Mesothelial cell of epicardium (in vitro differentiated cells): ENCODE measurements at regions not wholly inside any gene's neighbourhood (a gene's known extent, or its start where the extent isn't known, plus 50 kb on each side); places are given as distances from the start of the nearest gene placed in this dataset.

Source experiments
- DNase-seq, 2 experiments: peaks; one replicate each; pipeline ENCODE4 v3.0.0; 2021; ENCODE audit warnings: low spot score in 2 of 2; ENCODE audit not compliant: unreplicated experiment in 2 of 2
- H3K27ac Mint-ChIP-seq: 2 replicates; pipeline ENCODE4 v1.8.0; 2021; ENCODE audit warnings: mixed read lengths
- H3K27me3 Mint-ChIP-seq: 2 replicates; pipeline ENCODE4 v1.8.0; 2021; ENCODE audit warnings: low read depth, mixed read lengths
- H3K36me3 Mint-ChIP-seq: 2 replicates; pipeline ENCODE4 v1.8.0; 2021; ENCODE audit warnings: mixed read lengths
- H3K4me1 Mint-ChIP-seq: 2 replicates; pipeline ENCODE4 v1.8.0; 2021; ENCODE audit warnings: mixed read lengths
- H3K4me3 Mint-ChIP-seq: 2 replicates; pipeline ENCODE4 v1.8.0; 2021; ENCODE audit warnings: mild to moderate bottlenecking, moderate library complexity, mixed read lengths
- H3K9me3 Mint-ChIP-seq: 2 replicates; pipeline ENCODE4 v1.8.0; 2021; ENCODE audit warnings: mixed read lengths
- TF ChIP-seq, protein P1 (sequence below): fragments of 200-600 bp; sonication (generic); IDR thresholded peaks from one replicate; pipeline ENCODE4 v1.5.0; 2021; ENCODE audit warnings: antibody characterized with exemption; ENCODE audit not compliant: unreplicated experiment

DNA sequence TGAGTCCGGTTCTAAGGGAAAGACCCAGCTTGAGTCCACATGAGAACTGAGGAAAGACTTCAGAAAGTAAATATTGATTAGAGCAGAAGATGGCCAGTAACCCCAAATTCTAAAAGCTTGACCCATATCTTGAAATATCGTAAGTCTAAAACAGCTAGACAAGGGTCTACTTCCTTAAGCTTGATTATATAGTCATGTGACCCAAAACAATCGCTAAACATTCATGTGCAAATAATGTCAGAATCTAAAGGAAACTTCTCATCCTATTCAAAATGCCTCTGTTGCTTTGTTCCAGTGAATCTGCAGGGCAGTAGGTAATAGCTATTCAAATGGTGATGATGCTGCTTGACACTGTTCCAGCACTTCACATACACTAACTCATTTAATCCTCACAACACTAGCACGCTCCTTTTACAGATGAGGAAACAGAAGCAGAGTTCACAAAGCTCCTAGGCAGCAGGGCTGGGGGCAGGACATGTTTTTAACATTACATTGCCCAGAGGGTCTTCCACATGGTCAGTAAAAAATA, 52.6 kb downstream of the TCF20 start:
- H3K9me3 Mint-ChIP-seq = no peaks in the 10 kb centered on the region
- H3K4me1 Mint-ChIP-seq = peaks cover 13% of the 10 kb centered on the region
- H3K27ac Mint-ChIP-seq = peak overlapping the region; percentile 40
- no peak for DNase-seq
- H3K27me3 Mint-ChIP-seq = no peaks in the 10 kb centered on the region
- TF ChIP-seq, protein P1, sequence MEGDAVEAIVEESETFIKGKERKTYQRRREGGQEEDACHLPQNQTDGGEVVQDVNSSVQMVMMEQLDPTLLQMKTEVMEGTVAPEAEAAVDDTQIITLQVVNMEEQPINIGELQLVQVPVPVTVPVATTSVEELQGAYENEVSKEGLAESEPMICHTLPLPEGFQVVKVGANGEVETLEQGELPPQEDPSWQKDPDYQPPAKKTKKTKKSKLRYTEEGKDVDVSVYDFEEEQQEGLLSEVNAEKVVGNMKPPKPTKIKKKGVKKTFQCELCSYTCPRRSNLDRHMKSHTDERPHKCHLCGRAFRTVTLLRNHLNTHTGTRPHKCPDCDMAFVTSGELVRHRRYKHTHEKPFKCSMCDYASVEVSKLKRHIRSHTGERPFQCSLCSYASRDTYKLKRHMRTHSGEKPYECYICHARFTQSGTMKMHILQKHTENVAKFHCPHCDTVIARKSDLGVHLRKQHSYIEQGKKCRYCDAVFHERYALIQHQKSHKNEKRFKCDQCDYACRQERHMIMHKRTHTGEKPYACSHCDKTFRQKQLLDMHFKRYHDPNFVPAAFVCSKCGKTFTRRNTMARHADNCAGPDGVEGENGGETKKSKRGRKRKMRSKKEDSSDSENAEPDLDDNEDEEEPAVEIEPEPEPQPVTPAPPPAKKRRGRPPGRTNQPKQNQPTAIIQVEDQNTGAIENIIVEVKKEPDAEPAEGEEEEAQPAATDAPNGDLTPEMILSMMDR = no peak
- H3K36me3 Mint-ChIP-seq = peaks cover 11% of the 10 kb centered on the region
- H3K4me3 Mint-ChIP-seq = no peak overlapping the region

DNA sequence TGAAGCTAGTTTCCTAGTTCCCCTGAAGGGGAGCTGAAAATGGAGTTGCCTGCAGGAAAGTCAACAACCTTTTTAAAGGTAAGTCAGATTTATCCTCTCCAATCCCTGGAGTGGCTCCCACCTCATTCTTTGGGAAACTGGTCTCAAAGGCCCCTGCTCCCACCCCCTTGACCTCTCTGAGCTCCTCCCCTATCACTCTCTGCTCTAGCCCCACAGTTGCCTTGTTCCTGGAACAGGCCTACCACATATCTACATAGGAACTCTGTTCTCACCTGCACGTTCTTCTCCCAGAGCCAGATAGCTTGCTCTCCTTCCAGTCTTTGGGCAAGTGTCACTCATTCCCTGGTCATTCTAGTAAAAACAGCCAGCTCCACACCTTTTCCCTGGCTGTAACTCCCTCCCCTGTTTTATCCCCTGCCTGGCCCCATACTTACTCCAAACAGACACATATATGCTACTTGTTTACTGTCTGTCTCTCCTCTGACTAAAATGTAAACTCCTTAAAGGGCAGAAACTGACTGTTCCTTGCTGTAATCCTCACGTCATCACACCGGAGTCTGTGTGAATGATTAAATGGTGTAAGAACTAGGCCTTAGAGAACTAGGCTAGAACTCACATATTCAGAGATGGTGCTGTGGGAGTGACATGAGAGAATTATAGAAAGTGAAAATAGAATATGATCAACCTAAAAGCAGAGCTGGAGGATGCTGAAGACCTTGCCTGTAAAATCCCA, 53.3 kb downstream of the TCF20 start:
- peak overlapping the region; percentile 40 for H3K27ac Mint-ChIP-seq
- H3K9me3 Mint-ChIP-seq = no peaks in the 10 kb centered on the region
- H3K27me3 Mint-ChIP-seq = no peaks in the 10 kb centered on the region
- TF ChIP-seq, protein P1 = no peak
- H3K4me3 Mint-ChIP-seq = no peak overlapping the region
- H3K36me3 Mint-ChIP-seq = peaks cover 15% of the 10 kb centered on the region
- DNase-seq = no peak
- peaks cover 13% of the 10 kb centered on the region for H3K4me1 Mint-ChIP-seq

DNA sequence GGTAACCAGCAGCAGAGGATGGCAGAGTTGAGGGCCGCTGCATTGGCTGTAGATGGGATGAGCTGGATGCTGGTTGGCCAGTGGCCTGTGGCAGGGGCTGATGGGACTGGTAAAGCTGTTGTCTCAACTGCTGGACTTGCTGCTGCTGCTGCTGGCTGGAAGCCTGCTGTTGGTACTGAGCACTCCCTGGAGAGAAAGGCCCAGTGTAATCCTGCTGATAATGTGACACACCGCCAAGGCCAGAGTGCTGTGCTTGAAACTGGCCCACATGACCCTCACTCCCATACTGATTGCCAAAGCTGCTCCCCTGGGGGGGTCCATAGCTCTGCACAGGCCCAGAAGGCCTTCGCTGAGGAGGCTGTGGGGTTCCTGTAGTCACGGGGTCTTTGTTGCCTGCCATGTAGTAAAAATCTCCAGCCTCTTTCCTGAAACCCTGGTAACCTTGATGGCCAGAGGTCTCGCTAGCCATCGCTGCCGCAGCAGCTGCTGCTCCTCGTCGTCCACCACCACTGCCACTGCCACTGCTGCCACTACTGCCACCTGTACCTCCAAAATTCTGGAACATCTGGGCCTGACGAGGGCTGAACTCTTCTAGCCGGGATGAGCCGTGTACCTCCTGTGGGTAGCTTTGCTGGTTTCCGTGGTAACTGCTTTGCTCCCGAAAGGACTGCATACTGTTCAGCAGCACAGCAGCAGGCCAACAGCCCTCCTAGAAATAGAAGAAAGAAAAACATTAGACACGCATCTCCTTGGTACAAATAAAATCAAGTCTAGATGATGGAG, 55.6 kb downstream of the TCF20 start:
- H3K27me3 Mint-ChIP-seq = no peaks in the 10 kb centered on the region
- H3K9me3 Mint-ChIP-seq = no peaks in the 10 kb centered on the region
- no peak overlapping the region for H3K4me3 Mint-ChIP-seq
- H3K36me3 Mint-ChIP-seq = peaks cover 35% of the 10 kb centered on the region
- TF ChIP-seq, protein P1 = no peak
- DNase-seq = no peak
- peaks cover 13% of the 10 kb centered on the region for H3K4me1 Mint-ChIP-seq
- no peak overlapping the region for H3K27ac Mint-ChIP-seq

DNA sequence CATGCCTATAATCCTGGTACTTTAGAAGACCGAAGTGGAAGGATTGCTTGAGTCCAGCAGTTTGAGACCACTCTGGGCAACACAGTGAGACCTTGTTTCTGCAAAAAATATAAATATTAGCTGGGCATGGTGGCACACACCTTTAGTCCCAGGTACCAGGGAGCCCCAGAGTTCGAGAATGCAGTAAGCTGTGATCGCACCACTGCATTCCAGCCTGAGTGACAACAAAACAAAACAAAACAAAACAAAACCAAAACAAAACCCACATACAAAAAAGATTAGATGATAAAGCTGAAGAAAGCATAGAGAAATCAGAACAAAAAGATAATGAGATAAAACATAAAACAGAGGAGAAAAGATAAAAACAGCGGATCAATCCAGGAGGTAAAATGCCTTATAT, 62.1 kb downstream of the TCF20 start:
- TF ChIP-seq, protein P1 = no peak
- Mint-ChIP-seq H3K4me3 (no peak overlapping the region), H3K27me3 (no peaks in the 10 kb centered on the region), H3K4me1 (no peaks in the 10 kb centered on the region), H3K9me3 (no peaks in the 10 kb centered on the region), H3K36me3 (peaks cover 46% of the 10 kb centered on the region), H3K27ac (peak overlapping the region; percentile 2)
- DNase-seq = no peak

DNA sequence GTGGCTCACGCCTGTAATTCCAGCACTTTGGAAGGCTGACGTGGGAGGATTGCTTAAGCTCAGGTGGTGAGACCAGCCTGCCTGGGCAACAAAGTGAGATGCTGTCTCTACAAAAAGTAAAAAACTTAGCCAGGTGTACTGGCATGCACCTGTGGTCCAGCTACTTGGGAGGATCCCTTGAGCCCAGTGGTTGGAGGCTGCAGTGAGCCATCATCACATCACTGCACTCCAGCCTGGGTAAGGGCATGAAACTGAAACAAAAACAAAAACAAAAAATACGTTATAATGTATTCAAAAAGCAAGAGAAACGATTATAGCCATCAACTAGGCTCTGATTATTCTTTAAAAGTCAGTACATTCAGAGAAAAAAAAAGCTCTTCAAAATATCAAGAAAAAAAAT, 62.5 kb downstream of the TCF20 start:
- Mint-ChIP-seq H3K4me3 (no peak overlapping the region), H3K9me3 (no peaks in the 10 kb centered on the region), H3K27ac (no peak overlapping the region), H3K4me1 (no peaks in the 10 kb centered on the region), H3K27me3 (no peaks in the 10 kb centered on the region), H3K36me3 (peaks cover 41% of the 10 kb centered on the region)
- TF ChIP-seq, protein P1 = no peak
- no peak for DNase-seq
